Natural killer cell (primary cell): ENCODE measurements at regions not wholly inside any gene's neighbourhood (a gene's known extent, or its start where the extent isn't known, plus 50 kb on each side); places are given as distances from the start of the nearest gene placed in this dataset.

Source experiments
- ATAC-seq, 3 donors: fragments of 150-1000 bp in 2 of 3; fragments of 200-7000 bp in 1 of 3; cut with Tn5 transposase; 1 replicate in 1 of 3; 2 replicates in 2 of 3; pipeline ENCODE4 v1.10.0; 2021; ENCODE audit warnings: mild to moderate bottlenecking in 2 of 3, moderate library complexity in 2 of 3
- DNase-seq, 2 donors: peaks; one replicate each; pipeline versions ENCODE4 v3.0.0 to v3.0.0-alpha.2; 2013 to 2021; ENCODE audit warnings: mixed read lengths in 1 of 2
- H3K27ac ChIP-seq: one replicate; pipeline ENCODE4 v1.5.1; 2013; ENCODE audit warnings: mild to moderate bottlenecking, low read length
- H3K27me3 ChIP-seq: one replicate; pipeline ENCODE4 v1.6.1; 2013; ENCODE audit warnings: low read length; ENCODE audit not compliant: control insufficient read depth, insufficient read depth
- H3K36me3 ChIP-seq: one replicate; pipeline ENCODE4 v1.6.1; 2013; ENCODE audit warnings: low read length; ENCODE audit not compliant: control insufficient read depth, insufficient read depth
- H3K4me1 ChIP-seq: one replicate; pipeline ENCODE4 v1.6.1; 2013; ENCODE audit warnings: low read length; ENCODE audit not compliant: control insufficient read depth, insufficient read depth
- H3K4me3 ChIP-seq: one replicate; pipeline ENCODE4 v1.5.1; 2013; ENCODE audit warnings: low read length
- H3K9me3 ChIP-seq: one replicate; pipeline ENCODE4 v1.6.1; 2013; ENCODE audit warnings: low read length; ENCODE audit not compliant: control insufficient read depth, insufficient read depth
- H3K27ac Mint-ChIP-seq, 2 donors: one replicate each; pipeline ENCODE4 v1.8.0; 2022; ENCODE audit warnings: mild to moderate bottlenecking in 2 of 2, mixed read lengths in 2 of 2, moderate library complexity in 1 of 2
- H3K27me3 Mint-ChIP-seq, 2 donors: one replicate each; pipeline ENCODE4 v1.8.0; 2022; ENCODE audit warnings: low read depth in 2 of 2, mixed read lengths in 2 of 2
- H3K36me3 Mint-ChIP-seq: one replicate; pipeline ENCODE4 v1.8.0; 2022; ENCODE audit warnings: mixed read lengths
- H3K4me1 Mint-ChIP-seq, 2 donors: one replicate each; pipeline ENCODE4 v1.8.0; 2022; ENCODE audit warnings: mixed read lengths in 2 of 2
- H3K4me3 Mint-ChIP-seq: one replicate; pipeline ENCODE4 v1.8.0; 2022; ENCODE audit warnings: mild to moderate bottlenecking, moderate library complexity, mixed read lengths
- H3K9me3 Mint-ChIP-seq, 2 donors: one replicate each; pipeline ENCODE4 v1.8.0; 2022; ENCODE audit warnings: mixed read lengths in 2 of 2
- CTCF ChIP-seq: fragments of 200-600 bp; IDR thresholded peaks from one replicate; pipeline ENCODE4 v1.8.0; 2022; ENCODE audit warnings: antibody characterized with exemption
- WGBS: methylation state at CpG from one replicate; pipeline ENCODE4 v1.1.7; 2013; ENCODE audit warnings: missing lambda C conversion rate; ENCODE audit not compliant: insufficient coverage; 5-methylcytosine and 5-hydroxymethylcytosine counted together
- intact Hi-C: fragments of 100-400 bp; cut with micrococcal nuclease; formaldehyde crosslinking; loops from one replicate; pipeline ENCODE4 v1.14.2; 2022

- Mint-ChIP-seq H3K4me1 (no peaks in the 10 kb centered on the region), H3K36me3 (no peaks in the 10 kb centered on the region), H3K27ac (no peak overlapping the region), H3K9me3 (no peaks in the 10 kb centered on the region), H3K4me3 (no peak overlapping the region), H3K27me3 (peaks cover 0 to 6% of the 10 kb centered on the region in 2 donors)
- H3K27ac ChIP-seq = no peak overlapping the region
- DNase-seq (no peak), ATAC-seq (peak in 1 of 3 donors; percentile 34)
- no peak overlapping the region for H3K4me3 ChIP-seq
- TF ChIP-seq CTCF = no peak
- intact Hi-C loops = no loop called here
- no peaks in the 10 kb centered on the region for H3K9me3 ChIP-seq
- H3K27me3 ChIP-seq = no peaks in the 10 kb centered on the region
- no peaks in the 10 kb centered on the region for H3K36me3 ChIP-seq
- no peaks in the 10 kb centered on the region for H3K4me1 ChIP-seq
- WGBS = 91% methylated on average over 5 of the region's 5 CpGs
These were observed 300.7 kb downstream of the TEX29 start for GRCh38 chr13:111621164-111621563.

GRCh38 chr13:111622051-111622531, 301.6 kb downstream of the TEX29 start:
- no peak for DNase-seq
- ATAC-seq = no peak
- H3K4me1 ChIP-seq = no peaks in the 10 kb centered on the region
- Mint-ChIP-seq H3K4me3 (no peak overlapping the region), H3K9me3 (no peaks in the 10 kb centered on the region), H3K36me3 (no peaks in the 10 kb centered on the region), H3K4me1 (no peaks in the 10 kb centered on the region), H3K27me3 (peaks cover 0 to 6% of the 10 kb centered on the region in 2 donors), H3K27ac (no peak overlapping the region)
- 97% methylated on average over 21 of the region's 21 CpGs for WGBS
- no peak for TF ChIP-seq CTCF
- no peak overlapping the region for H3K27ac ChIP-seq
- H3K36me3 ChIP-seq = no peaks in the 10 kb centered on the region
- intact Hi-C loops = no loop called here
- no peak overlapping the region for H3K4me3 ChIP-seq
- no peaks in the 10 kb centered on the region for H3K9me3 ChIP-seq
- H3K27me3 ChIP-seq = no peaks in the 10 kb centered on the region

DNA sequence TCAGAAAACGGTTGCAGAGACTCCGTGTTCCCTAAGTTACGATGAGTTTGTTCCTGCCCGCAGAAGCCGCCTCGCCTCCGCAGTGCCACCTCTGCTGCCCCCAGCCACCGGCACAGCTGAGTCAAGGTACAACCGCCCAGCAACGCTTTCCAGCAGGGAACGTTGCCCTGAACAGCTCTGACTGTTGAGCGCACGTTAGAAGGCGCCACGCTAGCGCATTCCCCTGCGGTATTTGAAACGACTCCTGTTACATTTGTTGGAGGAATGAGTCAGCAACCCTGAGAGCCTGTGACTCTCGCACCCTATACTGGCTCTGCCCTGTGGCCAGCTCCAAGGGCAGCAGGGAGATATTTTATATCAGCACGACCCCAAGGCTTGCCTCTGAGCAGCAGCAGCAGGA, 302.8 kb downstream of the TEX29 start:
- intact Hi-C loops = no loop called here
- DNase-seq (no peak), ATAC-seq (peak in 1 of 3 donors; percentile 1)
- Mint-ChIP-seq H3K27ac (no peak overlapping the region), H3K27me3 (peaks cover 0 to 3% of the 10 kb centered on the region in 2 donors), H3K4me1 (no peaks in the 10 kb centered on the region), H3K4me3 (no peak overlapping the region), H3K36me3 (no peaks in the 10 kb centered on the region), H3K9me3 (no peaks in the 10 kb centered on the region)
- Histone ChIP-seq H3K4me1 (no peaks in the 10 kb centered on the region), H3K9me3 (no peaks in the 10 kb centered on the region), H3K4me3 (no peak overlapping the region), H3K36me3 (no peaks in the 10 kb centered on the region), H3K27me3 (no peaks in the 10 kb centered on the region), H3K27ac (no peak overlapping the region)
- no peak for TF ChIP-seq CTCF
- 96% methylated on average over 20 of the region's 20 CpGs for WGBS

DNA sequence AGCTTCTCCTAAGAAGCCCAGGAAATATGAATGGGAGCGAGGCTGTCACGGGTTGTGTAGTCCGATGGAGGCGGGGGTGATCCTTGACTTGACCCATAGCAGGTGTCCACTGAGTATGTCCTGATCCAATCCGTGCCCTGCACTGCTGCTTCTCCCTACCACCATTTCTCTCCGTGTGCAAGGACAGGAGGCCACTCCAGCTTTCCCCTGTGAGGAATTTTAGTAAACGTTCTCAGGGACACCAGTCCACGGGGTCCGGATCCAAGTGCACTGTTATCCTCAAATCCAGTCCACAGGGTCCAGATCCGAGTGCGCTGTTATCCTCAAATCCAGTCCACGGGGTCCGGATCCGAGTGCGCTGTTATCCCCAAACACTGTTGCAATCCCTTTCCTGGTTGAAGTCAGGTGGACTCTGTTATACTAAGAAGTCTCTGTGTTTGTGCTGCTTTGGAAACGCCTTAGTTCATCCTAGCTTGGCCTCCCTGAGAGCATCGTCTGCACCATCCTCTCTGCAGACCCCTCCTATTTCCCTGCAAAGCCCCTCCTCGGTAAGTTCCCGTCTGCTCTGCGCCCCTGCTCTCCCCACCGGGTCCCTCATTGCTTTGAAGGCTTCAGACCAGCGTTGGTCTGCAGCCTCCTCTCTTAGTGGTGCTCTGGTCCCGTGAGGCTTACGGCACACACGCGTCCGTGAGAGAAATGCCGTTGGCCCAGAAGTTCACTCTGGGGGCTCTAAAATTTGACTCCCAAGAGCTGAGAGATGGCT, 303.5 kb downstream of the TEX29 start:
- 95% methylated on average over 28 of the region's 28 CpGs for WGBS
- no peak for TF ChIP-seq CTCF
- no peaks in the 10 kb centered on the region for H3K27me3 Mint-ChIP-seq
- no peaks in the 10 kb centered on the region for H3K4me1 Mint-ChIP-seq
- H3K9me3 Mint-ChIP-seq = no peaks in the 10 kb centered on the region
- H3K4me3 Mint-ChIP-seq = no peak overlapping the region
- Histone ChIP-seq H3K4me3 (no peak overlapping the region), H3K4me1 (no peaks in the 10 kb centered on the region), H3K36me3 (no peaks in the 10 kb centered on the region), H3K9me3 (no peaks in the 10 kb centered on the region), H3K27ac (no peak overlapping the region), H3K27me3 (no peaks in the 10 kb centered on the region)
- no peaks in the 10 kb centered on the region for H3K36me3 Mint-ChIP-seq
- ATAC-seq (no peak), DNase-seq (no peak)
- intact Hi-C loops = no loop called here
- no peak overlapping the region for H3K27ac Mint-ChIP-seq
